Upper lobe of left lung (tissue), 6 donors: ENCODE measurements at regions not wholly inside any gene's neighbourhood (a gene's known extent, or its start where the extent isn't known, plus 50 kb on each side); places are given as distances from the start of the nearest gene placed in this dataset.

Source experiments
- ATAC-seq, 2 donors: fragments of 200-7000 bp; cut with Tn5 transposase; one replicate each; pipeline ENCODE4 v1.9.1; 2022; ENCODE audit warnings: mild to moderate bottlenecking in 2 of 2, moderate library complexity in 2 of 2; ENCODE audit not compliant: low FRiP score in 2 of 2
- DNase-seq, 2 donors: peaks; one replicate each; pipeline ENCODE4 v3.0.0-alpha.2; 2019 to 2020
- H3K27ac ChIP-seq, 4 donors: fragments of 200-600 bp; sonication (generic); one replicate each; pipeline ENCODE4 v1.5.1; 2016 to 2019
- H3K27me3 ChIP-seq, 4 donors: fragments of 200-600 bp; sonication (generic); one replicate each; pipeline ENCODE4 v1.5.1; 2017 to 2019
- H3K36me3 ChIP-seq, 4 donors: fragments of 200-600 bp; sonication (generic); one replicate each; pipeline ENCODE4 v1.5.1; 2016 to 2019
- H3K4me1 ChIP-seq, 4 donors: fragments of 200-600 bp; sonication (generic); one replicate each; pipeline ENCODE4 v1.5.1; 2018 to 2019
- H3K4me3 ChIP-seq, 4 donors: fragments of 200-600 bp; sonication (generic); one replicate each; pipeline ENCODE4 v1.5.1; 2017 to 2019; ENCODE audit warnings: mild to moderate bottlenecking in 2 of 4, moderate library complexity in 1 of 4
- H3K9me3 ChIP-seq, 4 donors: fragments of 200-600 bp; sonication (generic); one replicate each; pipeline ENCODE4 v1.5.1; 2018 to 2019
- CTCF ChIP-seq, 6 experiments: fragments of 450-650 bp in 4 of 6; fragments of 200-600 bp in 2 of 6; sonication (generic) in 2 of 6; IDR thresholded peaks; one replicate each; pipeline ENCODE4 v1.5.1; 2016 to 2019; ENCODE audit warnings: antibody characterized with exemption in 6 of 6
- EP300 ChIP-seq, 4 donors: sonication (generic); formaldehyde crosslinking; IDR thresholded peaks; one replicate each; pipeline ENCODE4 v1.5.1; 2017; ENCODE audit warnings: antibody characterized with exemption in 4 of 4, control low read depth in 2 of 4
- POLR2A ChIP-seq, 4 donors: fragments of 450-650 bp; IDR thresholded peaks; one replicate each; pipeline ENCODE4 v1.5.1; 2016 to 2017; ENCODE audit warnings: antibody characterized with exemption in 4 of 4, mild to moderate bottlenecking in 2 of 4
- POLR2AphosphoS5 ChIP-seq, 2 donors: sonication (generic); formaldehyde crosslinking; IDR thresholded peaks; one replicate each; pipeline ENCODE4 v1.5.1; 2017; ENCODE audit warnings: antibody characterized with exemption in 2 of 2
- WGBS, 2 donors: methylation state at CpG; one replicate each; pipeline ENCODE4 v1.1.5; 2017 to 2018; 5-methylcytosine and 5-hydroxymethylcytosine counted together
- donor health status: DM: no; HTN: no; CAD: no; lungs with moderate emphysema.
- donor health status: DM: no; HTN: yes; CAD: no; lungs with severe emphysema.

GRCh38 chr4:188911199-188911598, 772.0 kb downstream of the TRIML1 start:
- no peak overlapping the region for H3K4me3 ChIP-seq
- H3K4me1 ChIP-seq: no peaks in the 10 kb centered on the region
- WGBS, 2 donors: 94 to 100% methylated on average over 2 to 5 of the region's 5 CpGs
- H3K27ac ChIP-seq: no peak overlapping the region
- H3K27me3 ChIP-seq: no peaks in the 10 kb centered on the region
- H3K9me3 ChIP-seq: peaks cover 0 to 7% (median 1%) of the 10 kb centered on the region in 4 donors
- no peak for TF ChIP-seq EP300 (IDR thresholded peaks at IDR 0.05)
- TF ChIP-seq CTCF (IDR thresholded peaks at IDR 0.05): no peak
- TF ChIP-seq POLR2AphosphoS5 (IDR thresholded peaks at IDR 0.05): no peak
- no peak for TF ChIP-seq POLR2A (IDR thresholded peaks at IDR 0.05)
- ATAC-seq (no peak), DNase-seq (no peak)
- H3K36me3 ChIP-seq: no peaks in the 10 kb centered on the region

- Histone ChIP-seq H3K4me1 (no peaks in the 10 kb centered on the region), H3K27ac (no peak overlapping the region), H3K9me3 (peaks cover 0 to 7% (median 1%) of the 10 kb centered on the region in 4 donors), H3K4me3 (no peak overlapping the region), H3K36me3 (no peaks in the 10 kb centered on the region), H3K27me3 (no peaks in the 10 kb centered on the region)
- TF ChIP-seq POLR2AphosphoS5 (IDR thresholded peaks at IDR 0.05) (no peak), CTCF (IDR thresholded peaks at IDR 0.05) (no peak), POLR2A (IDR thresholded peaks at IDR 0.05) (no peak), EP300 (IDR thresholded peaks at IDR 0.05) (no peak)
- no peak for ATAC-seq
- no peak for DNase-seq
- WGBS, 2 donors: 73 to 82% methylated on average over 5 of the region's 5 CpGs
Measured at GRCh38 chr4:188911707-188912106, 772.5 kb downstream of the TRIML1 start.

- WGBS, 2 donors: 78 to 85% methylated on average over 5 of the region's 5 CpGs
- no peak for ATAC-seq
- no peaks in the 10 kb centered on the region for H3K36me3 ChIP-seq
- no peak overlapping the region for H3K27ac ChIP-seq
- no peaks in the 10 kb centered on the region for H3K27me3 ChIP-seq
- H3K4me1 ChIP-seq: no peaks in the 10 kb centered on the region
- peaks cover 0 to 11% (median 1%) of the 10 kb centered on the region in 4 donors for H3K9me3 ChIP-seq
- DNase-seq: no peak
- TF ChIP-seq CTCF (IDR thresholded peaks at IDR 0.05): no peak
- no peak for TF ChIP-seq POLR2A (IDR thresholded peaks at IDR 0.05)
- no peak for TF ChIP-seq POLR2AphosphoS5 (IDR thresholded peaks at IDR 0.05)
- no peak for TF ChIP-seq EP300 (IDR thresholded peaks at IDR 0.05)
- no peak overlapping the region for H3K4me3 ChIP-seq
Measured at GRCh38 chr4:188915175-188915574, 775.9 kb downstream of the TRIML1 start.

- Histone ChIP-seq H3K9me3 (peaks cover 0 to 12% (median under 1%) of the 10 kb centered on the region in 4 donors), H3K4me1 (no peaks in the 10 kb centered on the region), H3K36me3 (no peaks in the 10 kb centered on the region), H3K27me3 (no peaks in the 10 kb centered on the region), H3K4me3 (no peak overlapping the region), H3K27ac (no peak overlapping the region)
- ATAC-seq (no peak), DNase-seq (no peak)
- TF ChIP-seq POLR2AphosphoS5 (IDR thresholded peaks at IDR 0.05) (no peak), EP300 (IDR thresholded peaks at IDR 0.05) (no peak), POLR2A (IDR thresholded peaks at IDR 0.05) (no peak), CTCF (IDR thresholded peaks at IDR 0.05) (no peak)
- 52 to 75% methylated on average over 2 of the region's 2 CpGs for WGBS, 2 donors
Measured at GRCh38 chr4:188918787-188919186, 779.5 kb downstream of the TRIML1 start.

GRCh38 chr4:188930822-188931221, 791.6 kb downstream of the TRIML1 start:
- H3K9me3 ChIP-seq: peaks cover 0 to 13% (median 6%) of the 10 kb centered on the region in 4 donors
- TF ChIP-seq POLR2A (IDR thresholded peaks at IDR 0.05) (no peak), CTCF (IDR thresholded peaks at IDR 0.05) (no peak), POLR2AphosphoS5 (IDR thresholded peaks at IDR 0.05) (no peak), EP300 (IDR thresholded peaks at IDR 0.05) (no peak)
- WGBS, 2 donors: 89 to 90% methylated on average over 2 of the region's 2 CpGs
- no peaks in the 10 kb centered on the region for H3K36me3 ChIP-seq
- no peak for DNase-seq
- no peak overlapping the region for H3K27ac ChIP-seq
- no peak for ATAC-seq
- no peaks in the 10 kb centered on the region for H3K4me1 ChIP-seq
- H3K27me3 ChIP-seq: no peaks in the 10 kb centered on the region
- H3K4me3 ChIP-seq: no peak overlapping the region
